Fibroblast of skin of left biceps (primary cell): ENCODE measurements at regions not wholly inside any gene's neighbourhood (a gene's known extent, or its start where the extent isn't known, plus 50 kb on each side); places are given as distances from the start of the nearest gene placed in this dataset.

ENCODE experiments used
- DNase-seq, 2 experiments: peaks; one replicate each; pipeline ENCODE4 v3.0.0-alpha.2; 2013; ENCODE audit warnings: low read depth in 2 of 2

DNA sequence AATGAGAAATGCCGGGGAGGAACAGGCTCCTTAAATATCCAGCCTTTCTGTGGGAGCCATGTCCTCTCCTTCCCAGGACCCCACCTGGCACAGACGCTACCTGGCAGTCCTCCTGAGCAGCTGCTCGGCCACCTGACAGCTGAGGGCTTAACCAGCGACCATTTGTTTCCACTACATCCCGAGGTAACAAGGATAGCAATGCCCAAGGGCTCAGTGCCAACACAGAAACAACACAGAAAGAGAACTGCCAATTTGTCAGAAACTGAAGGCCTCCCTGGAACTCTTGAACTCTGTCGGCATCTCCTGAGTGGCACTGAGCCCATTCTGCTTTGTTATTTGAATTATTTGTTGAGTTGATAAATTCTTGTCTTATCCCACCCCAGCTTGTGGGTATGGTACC, 122.2 kb upstream of the ARHGAP28 start:
- DNase-seq = no peak

GRCh38 chr18:6609666-6610264, 119.8 kb upstream of the ARHGAP28 start:
- DNase-seq = no peak

GRCh38 chr18:6610466-6610865, 119.0 kb upstream of the ARHGAP28 start:
- no peak for DNase-seq

DNA sequence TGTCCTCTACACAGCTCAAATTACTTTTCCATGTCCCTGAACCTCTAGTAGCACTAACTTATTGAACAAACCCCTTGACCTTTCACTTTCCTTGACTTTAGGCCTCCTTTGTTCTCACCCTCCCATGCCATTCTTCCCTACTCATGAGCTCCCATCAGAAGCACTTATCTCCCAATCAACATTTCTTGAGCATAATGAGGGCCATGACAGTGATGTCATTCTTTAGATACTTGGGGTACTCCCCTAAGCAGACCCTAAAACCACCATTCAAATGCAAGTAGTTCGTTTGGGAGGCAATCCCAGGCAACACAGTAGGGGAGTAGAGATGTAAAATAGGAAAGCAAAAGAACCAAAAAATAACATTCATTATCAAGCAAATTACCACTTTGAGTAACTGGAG, 115.9 kb upstream of the ARHGAP28 start:
- no peak for DNase-seq

GRCh38 chr18:6614952-6615351, 114.6 kb upstream of the ARHGAP28 start:
- DNase-seq = no peak

DNA sequence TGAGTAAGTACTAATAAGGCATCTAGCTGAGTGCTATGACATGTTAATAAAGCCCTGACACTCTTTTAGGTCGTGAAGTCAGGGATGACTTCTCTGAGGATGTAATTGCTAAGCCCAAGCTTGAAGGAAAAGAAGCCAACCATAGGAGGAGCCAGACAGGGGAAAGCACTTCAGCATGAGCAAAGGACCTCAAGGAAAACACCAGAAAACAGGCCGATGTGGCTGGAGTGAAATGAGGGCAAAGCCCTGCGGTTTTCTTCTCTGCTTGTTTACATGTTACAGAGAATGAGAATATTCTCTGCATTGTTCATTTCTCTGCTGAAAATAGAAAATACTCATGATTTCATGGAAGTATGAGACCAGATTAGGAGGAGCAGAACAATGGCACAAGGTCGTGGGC, 112.5 kb upstream of the ARHGAP28 start:
- no peak for DNase-seq

DNA sequence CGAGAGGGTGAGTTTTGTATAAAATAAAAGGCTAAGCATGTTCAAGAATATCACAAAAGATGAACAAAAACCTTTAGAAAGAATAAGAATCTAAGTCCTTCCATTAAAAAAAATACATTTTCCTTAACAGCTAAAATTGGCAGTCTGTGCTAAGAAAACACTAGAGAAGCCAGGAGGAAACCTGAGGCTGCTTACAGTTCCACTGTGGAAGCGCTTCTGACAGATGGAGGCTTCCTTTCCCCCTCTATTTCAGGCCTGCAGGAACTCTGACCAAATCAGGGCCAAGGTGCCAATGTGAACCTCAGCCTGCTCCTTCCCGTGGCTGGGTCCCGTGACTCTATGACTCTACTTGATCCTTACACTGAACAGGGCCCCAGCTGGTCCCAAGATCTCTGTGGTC, 108.1 kb upstream of the ARHGAP28 start:
- no peak for DNase-seq

DNA sequence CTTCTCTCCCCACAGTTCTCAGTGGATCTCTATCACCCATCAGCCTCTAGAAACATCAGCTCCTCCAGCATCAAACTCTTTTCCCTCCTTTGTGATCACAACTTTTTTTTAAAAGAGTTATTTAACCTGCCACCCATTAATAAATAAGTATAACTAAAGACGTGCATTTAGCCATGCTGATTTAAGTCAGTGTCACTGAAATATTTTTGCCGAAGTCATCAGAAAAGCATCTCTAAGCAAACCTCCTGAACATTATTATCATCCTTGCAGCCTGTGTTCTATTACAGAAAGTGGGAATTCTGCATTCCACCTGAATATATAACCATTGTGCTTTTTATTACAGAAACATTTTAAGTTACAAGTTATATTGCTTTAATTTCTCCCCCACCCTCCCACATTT, 106.2 kb upstream of the ARHGAP28 start:
- no peak for DNase-seq

- peak; percentile 74 to 76 for DNase-seq
Observed at GRCh38 chr18:6624271-6624660, 105.2 kb upstream of the ARHGAP28 start.

GRCh38 chr18:6624661-6625311, 104.7 kb upstream of the ARHGAP28 start:
- DNase-seq = peak; percentile 69 to 70

DNA sequence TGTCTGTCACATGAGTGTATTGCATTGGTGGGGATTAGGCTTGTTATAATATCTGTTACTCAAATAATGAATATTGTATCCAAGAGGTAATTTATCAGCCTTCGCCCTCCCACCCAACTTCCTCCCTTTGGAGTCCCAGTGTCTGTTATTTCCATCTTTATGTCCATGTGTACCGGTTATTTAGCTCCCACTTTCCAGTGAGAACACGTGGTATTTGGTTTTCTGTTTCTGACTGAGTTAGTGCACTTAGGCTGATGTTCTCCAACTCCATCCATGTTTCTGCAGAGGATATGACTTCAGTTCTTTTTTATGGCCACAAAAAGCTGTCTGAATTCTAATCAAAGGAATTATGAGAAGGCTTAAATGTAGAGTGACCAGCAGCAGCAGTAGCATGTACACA, 104.0 kb upstream of the ARHGAP28 start:
- no peak for DNase-seq

DNA sequence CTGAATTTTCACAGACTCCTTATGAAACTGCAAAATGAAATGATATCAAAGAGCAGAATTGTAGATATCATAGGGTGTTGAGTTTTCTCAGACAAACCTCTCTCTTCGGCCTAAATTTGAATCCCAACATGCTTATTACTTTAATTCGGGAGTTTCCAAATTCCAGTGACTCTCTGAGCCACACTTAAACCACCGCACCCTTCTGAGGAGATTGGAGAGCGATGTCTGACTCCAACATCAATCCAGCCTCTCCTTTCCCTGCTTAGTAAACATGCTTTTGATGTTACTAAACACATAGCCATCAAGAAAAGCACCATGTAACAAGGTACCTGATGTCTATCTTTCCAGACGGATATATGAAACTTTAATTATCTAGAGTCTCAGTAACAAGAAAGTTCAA, 103.1 kb upstream of the ARHGAP28 start:
- no peak for DNase-seq

DNA sequence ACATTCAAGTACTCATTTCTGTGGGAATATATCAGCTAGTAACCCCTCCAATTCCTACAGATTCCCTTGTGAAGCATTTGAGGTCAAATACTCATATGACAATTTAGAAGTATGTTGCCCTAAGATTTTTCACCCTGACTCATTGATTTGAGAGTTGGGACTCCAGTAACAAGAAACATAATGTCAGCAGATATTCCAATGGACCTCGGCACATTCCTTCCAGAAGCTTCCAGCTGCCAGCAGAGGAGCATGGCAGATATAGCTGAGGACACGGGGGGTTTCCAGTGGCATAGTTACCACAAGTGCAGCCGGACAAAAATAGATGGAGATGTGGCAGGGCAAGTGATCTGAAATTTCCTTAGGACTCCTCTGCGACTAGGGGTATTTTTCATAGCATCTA, 101.9 kb upstream of the ARHGAP28 start:
- peak in 1 of 2 experiments; percentile 55 for DNase-seq

DNA sequence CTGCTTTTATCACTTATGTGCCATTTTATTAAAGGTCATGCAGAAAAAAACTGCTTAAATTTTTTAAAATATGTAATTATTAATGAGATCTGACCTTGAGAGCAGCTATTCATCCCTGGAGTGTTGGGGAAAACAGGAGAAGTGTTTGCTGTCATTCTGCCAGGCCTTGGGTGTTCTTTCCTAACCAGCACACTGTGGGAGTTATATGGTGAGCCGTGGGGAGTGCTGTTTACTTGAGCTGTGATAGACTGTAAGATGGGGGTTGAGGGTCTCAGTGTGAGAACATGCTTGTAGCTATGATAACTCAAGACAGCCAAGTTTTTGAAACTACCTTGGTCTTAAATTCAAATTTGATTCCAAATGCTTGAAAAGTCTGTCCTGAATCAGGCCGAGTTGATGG, 101.3 kb upstream of the ARHGAP28 start:
- DNase-seq = no peak

DNA sequence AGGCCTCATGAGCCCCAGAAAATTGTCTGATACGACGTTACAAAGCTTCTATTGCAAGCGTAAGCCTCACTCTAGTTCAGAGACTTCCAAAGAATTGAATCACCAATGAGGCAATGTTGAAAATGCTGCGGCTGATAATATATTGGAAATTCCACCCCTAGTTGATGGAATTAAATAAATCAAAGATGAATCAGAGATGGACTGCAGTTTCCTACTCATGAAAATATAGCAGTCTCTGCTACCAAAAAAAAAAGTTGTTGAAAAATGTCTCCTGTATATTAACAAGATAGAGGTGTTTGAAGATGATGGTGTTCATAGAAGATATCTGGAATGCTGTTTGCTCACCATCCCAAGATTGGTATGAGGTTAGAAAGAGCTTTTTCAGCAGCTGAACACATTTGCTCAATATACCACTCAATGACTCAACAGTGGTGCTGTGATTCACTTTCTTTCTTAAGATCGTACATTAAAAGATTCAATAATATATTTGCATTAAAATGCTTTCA, 99.8 kb upstream of the ARHGAP28 start:
- peak; percentile 75 to 87 for DNase-seq

DNA sequence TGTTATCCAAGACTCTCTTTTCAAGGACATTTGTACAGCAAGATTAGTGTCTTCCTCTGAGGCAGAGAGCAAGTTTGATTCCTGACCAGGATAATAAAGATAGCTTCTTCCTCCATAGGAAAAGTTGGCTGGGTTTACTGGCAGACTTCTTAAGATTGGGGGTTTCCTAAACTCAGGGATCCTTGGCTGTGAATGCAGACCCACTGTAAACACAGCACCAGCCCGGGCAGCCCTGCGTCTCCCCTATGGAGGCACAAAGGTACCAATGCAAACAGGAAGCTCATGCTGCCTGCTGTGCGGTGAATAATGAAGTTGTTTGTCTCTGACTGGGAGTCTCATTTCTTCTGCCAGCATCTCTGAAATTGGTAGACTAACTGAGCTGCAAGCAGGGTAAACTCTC, 96.2 kb upstream of the ARHGAP28 start:
- DNase-seq = no peak

- DNase-seq = no peak
Observed at GRCh38 chr18:6636091-6636490, 93.4 kb upstream of the ARHGAP28 start.

DNA sequence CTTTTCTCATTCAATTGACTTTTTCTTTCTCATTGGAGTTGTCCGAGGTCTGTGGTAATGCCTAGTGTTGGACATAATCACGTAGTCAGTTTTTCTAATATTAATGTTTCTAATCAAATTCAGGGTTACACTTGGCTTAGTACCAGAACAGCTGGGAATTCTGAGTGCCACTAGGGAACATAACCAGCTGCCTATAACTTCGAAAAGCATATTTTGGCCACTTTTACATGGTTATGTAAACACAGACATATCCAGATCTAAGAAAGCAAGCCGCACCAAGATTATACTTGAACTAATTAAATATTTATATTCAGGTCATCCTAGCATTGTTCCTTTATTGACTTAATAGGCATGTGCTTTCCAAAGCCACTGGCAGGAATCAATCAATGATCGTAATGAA, 91.1 kb upstream of the ARHGAP28 start:
- DNase-seq = no peak

DNA sequence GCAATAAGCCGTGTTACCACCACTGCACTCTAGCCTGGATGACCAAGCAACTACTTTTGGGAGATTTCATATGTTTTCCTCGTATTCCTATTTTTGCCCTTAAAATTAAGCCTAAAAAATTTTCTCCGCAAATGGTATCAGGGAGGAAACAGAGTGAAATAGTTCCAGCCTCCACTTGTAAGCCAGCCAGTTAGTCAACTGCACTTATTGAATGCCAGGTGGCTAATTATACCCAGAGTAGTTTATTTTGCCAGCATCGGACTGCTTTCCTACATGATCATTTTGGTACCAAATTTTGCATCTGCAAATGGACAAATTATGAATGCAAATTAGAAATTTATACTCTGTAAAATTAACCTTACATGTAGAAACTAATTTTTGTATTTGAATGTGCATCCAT, 90.2 kb upstream of the ARHGAP28 start:
- DNase-seq = no peak

- no peak for DNase-seq
Observed at GRCh38 chr18:6644836-6645627, 84.5 kb upstream of the ARHGAP28 start.

DNA sequence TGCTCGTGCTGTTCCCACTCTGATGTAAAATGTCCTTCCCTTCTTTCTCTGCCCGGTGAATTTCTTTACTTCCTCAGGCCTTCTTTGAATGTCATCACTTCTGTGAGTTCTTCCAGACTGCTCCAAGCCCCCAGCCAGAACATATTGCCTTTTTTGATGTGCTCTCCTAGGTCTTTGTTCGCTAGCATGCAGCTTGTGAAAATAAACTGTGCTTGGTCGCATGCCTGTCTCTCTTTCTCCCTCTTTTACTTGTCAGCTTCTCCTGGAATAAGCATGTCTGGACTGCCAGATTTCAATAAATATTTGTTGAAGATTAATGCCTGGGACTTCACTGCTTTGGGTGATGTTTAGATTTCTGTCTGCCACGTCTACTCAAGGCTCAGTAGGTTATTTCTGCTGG, 82.7 kb upstream of the ARHGAP28 start:
- DNase-seq = no peak

GRCh38 chr18:6648581-6648980, 80.9 kb upstream of the ARHGAP28 start:
- DNase-seq = no peak
